SK-N-SH (cell line): ENCODE measurements at regions not wholly inside any gene's neighbourhood (a gene's known extent, or its start where the extent isn't known, plus 50 kb on each side); places are given as distances from the start of the nearest gene placed in this dataset.

Source experiments
- CTCF ChIA-PET: fragments of 300-600, 350-600 bp; formaldehyde crosslinking; extraction: SDS; loops from one replicate; lab custom pipeline; 2021; lab: Yijun Ruan, JAX
- POLR2A ChIA-PET: fragments of 350-600 bp; sonication (Branson Sonifier 250); formaldehyde crosslinking; extraction: SDS; loops from one replicate; lab custom pipeline; 2020; ENCODE audit warnings: antibody characterized with exemption, inconsistent platforms; lab: Yijun Ruan, JAX
- DNase-seq: peaks from one replicate; pipeline ENCODE4 v3.0.0; 2012
- H2AFZ ChIP-seq: fragments of 200-600 bp; sonication (generic); 2 replicates; pipeline ENCODE4 v1.8.1; 2016; ENCODE audit warnings: antibody characterized with exemption, mild to moderate bottlenecking, low read depth
- H3F3A ChIP-seq: fragments of 200-600 bp; sonication (generic); replicated peaks from 2 replicates; pipeline ENCODE3; 2016; ENCODE audit warnings: antibody characterized with exemption, mild to moderate bottlenecking; ENCODE audit not compliant: insufficient read depth
- H3K27ac ChIP-seq, 2 experiments: fragments of 200-500 bp in 1 of 2; fragments of 200-600 bp in 1 of 2; sonication (Bioruptor generic) in 1 of 2; sonication (generic), shearing (Covaris generic) in 1 of 2; 2 replicates each; pipeline versions ENCODE4 v1.5.1 to v1.6.1; 2014 to 2016; ENCODE audit warnings: low read depth in 2 of 2, inconsistent platforms in 1 of 2, low read length in 1 of 2, mild to moderate bottlenecking in 1 of 2, mixed read lengths in 1 of 2
- H3K27me3 ChIP-seq: fragments of 200-600 bp; sonication (generic), shearing (Covaris generic); 2 replicates; pipeline ENCODE4 v1.6.1; 2016; ENCODE audit warnings: mixed run types; ENCODE audit not compliant: insufficient read depth
- H3K36me3 ChIP-seq, 2 experiments: fragments of 200-500 bp in 1 of 2; fragments of 200-600 bp in 1 of 2; sonication (Bioruptor generic) in 1 of 2; sonication (generic) in 1 of 2; replicated peaks in 1 of 2; 2 replicates each; pipeline versions ENCODE3 to v1.5.1; 2014 to 2016; ENCODE audit warnings: low read length in 1 of 2, mild to moderate bottlenecking in 1 of 2; ENCODE audit not compliant: insufficient read depth in 2 of 2, control insufficient read depth in 1 of 2
- H3K4me1 ChIP-seq, 2 experiments: fragments of 200-500 bp in 1 of 2; fragments of 200-600 bp in 1 of 2; sonication (Bioruptor generic) in 1 of 2; sonication (generic), shearing (Covaris generic) in 1 of 2; 2 replicates each; pipeline versions ENCODE4 v1.5.1 to v1.6.1; 2014 to 2016; ENCODE audit warnings: low read depth in 1 of 2, low read length in 1 of 2, mixed run types in 1 of 2; ENCODE audit not compliant: insufficient read depth in 2 of 2, control insufficient read depth in 1 of 2
- H3K4me2 ChIP-seq: fragments of 200-600 bp; sonication (generic), shearing (Covaris generic); 2 replicates; pipeline ENCODE4 v1.6.1; 2017; ENCODE audit warnings: mixed run types
- H3K4me3 ChIP-seq, 2 experiments: fragments of 200-500 bp in 1 of 2; fragments of 200-600 bp in 1 of 2; sonication (Bioruptor generic) in 1 of 2; sonication (generic), shearing (Covaris generic) in 1 of 2; 2 replicates each; pipeline versions ENCODE4 v1.5.1 to v1.8.1; 2014 to 2016; ENCODE audit warnings: low read depth in 2 of 2, inconsistent platforms in 1 of 2, low read length in 1 of 2, mild to moderate bottlenecking in 1 of 2, mixed read lengths in 1 of 2, moderate library complexity in 1 of 2
- H3K79me2 ChIP-seq: fragments of 200-600 bp; sonication (generic); 2 replicates; pipeline ENCODE4 v1.8.1; 2017; ENCODE audit warnings: mild to moderate bottlenecking; ENCODE audit not compliant: insufficient read depth
- H3K9ac ChIP-seq: fragments of 200-600 bp; sonication (generic); 2 replicates; pipeline ENCODE4 v1.6.1; 2017; ENCODE audit warnings: mixed run types
- H3K9me2 ChIP-seq: fragments of 200-600 bp; sonication (generic); 2 replicates; pipeline ENCODE4 v1.6.1; 2017; ENCODE audit warnings: mixed run types
- H3K9me3 ChIP-seq: fragments of 200-600 bp; sonication (generic); 2 replicates; pipeline ENCODE4 v1.6.1; 2017; ENCODE audit warnings: mixed run types, mild to moderate bottlenecking, moderate library complexity
- H4K20me1 ChIP-seq: fragments of 200-600 bp; sonication (generic); 2 replicates; pipeline ENCODE4 v1.6.1; 2017; ENCODE audit warnings: mild to moderate bottlenecking, mixed run types; ENCODE audit not compliant: insufficient read depth
- CHD2 ChIP-seq: fragments of 150-350 bp; IDR thresholded peaks from 2 replicates; pipeline ENCODE4 v1.6.1; 2018; ENCODE audit warnings: low read length; ENCODE audit not compliant: partially characterized antibody
- ELF1 ChIP-seq: IDR thresholded peaks from 2 replicates; pipeline ENCODE4 v1.4.0; 2012
- EP300 ChIP-seq, 2 experiments: IDR thresholded peaks; 2 replicates each; pipeline versions ENCODE4 v1.4.0 to v1.6.1; 2012; ENCODE audit warnings: borderline replicate concordance in 1 of 2, low read depth in 1 of 2, low read length in 1 of 2
- FOSL2 ChIP-seq: IDR thresholded peaks from 2 replicates; pipeline ENCODE4 v1.4.0; 2012; ENCODE audit warnings: low read depth, mild to moderate bottlenecking, moderate library complexity, borderline replicate concordance
- FOXJ3 ChIP-seq: sonication (generic); formaldehyde crosslinking; IDR thresholded peaks from 2 replicates; pipeline ENCODE4 v1.5.1; 2020; ENCODE audit warnings: mild to moderate bottlenecking, missing genetic modification reagents
- IRF3 ChIP-seq: fragments of 150-350 bp; IDR thresholded peaks from 2 replicates; pipeline ENCODE4 v1.6.1; 2016; ENCODE audit warnings: mild to moderate bottlenecking, low read depth, low read length
- MEF2A ChIP-seq: IDR thresholded peaks from 2 replicates; pipeline ENCODE4 v1.4.0; 2012; ENCODE audit warnings: low read depth, borderline replicate concordance
- MXI1 ChIP-seq: IDR thresholded peaks from 2 replicates; pipeline ENCODE4 v1.6.1; 2012; ENCODE audit warnings: mild to moderate bottlenecking, low read depth, low read length, improper control_type of control experiment
- PBX3 ChIP-seq: IDR thresholded peaks from 2 replicates; pipeline ENCODE4; 2012
- POLR2AphosphoS5 ChIP-seq: IDR thresholded peaks from 2 replicates; pipeline ENCODE4 v1.6.1; 2012; ENCODE audit warnings: low read depth, low read length
- RAD21 ChIP-seq: IDR thresholded peaks from 2 replicates; pipeline ENCODE4 v1.6.1; 2012; ENCODE audit warnings: mild to moderate bottlenecking, low read length
- SMC3 ChIP-seq: IDR thresholded peaks from 2 replicates; pipeline ENCODE4 v1.6.1; 2012; ENCODE audit warnings: low read depth, low read length, improper control_type of control experiment
- TCF12 ChIP-seq: IDR thresholded peaks from 2 replicates; pipeline ENCODE4 v1.4.0; 2012
- USF2 ChIP-seq: fragments of 150-350 bp; IDR thresholded peaks from 2 replicates; pipeline ENCODE4 v1.6.1; 2017; ENCODE audit warnings: antibody characterized with exemption, low read length, low read depth, borderline replicate concordance
- WGBS: methylation state at CpG from one replicate; pipeline ENCODE4 v1.1.6; 2017; ENCODE audit warnings: low lambda C conversion rate; 5-methylcytosine and 5-hydroxymethylcytosine counted together
- TF ChIP-seq, protein P1 (sequence below): IDR thresholded peaks from 2 replicates; pipeline ENCODE4 v1.6.1; 2012; ENCODE audit warnings: mild to moderate bottlenecking, low read depth, low read length, moderate library complexity
- TF ChIP-seq, protein P2 (sequence below): IDR thresholded peaks from 2 replicates; pipeline ENCODE4 v1.4.0; 2012; ENCODE audit warnings: low read depth
- TF ChIP-seq, protein P3 (sequence below): IDR thresholded peaks from 2 replicates; pipeline ENCODE4 v1.4.0; 2012; ENCODE audit warnings: low read depth, borderline replicate concordance

DNA sequence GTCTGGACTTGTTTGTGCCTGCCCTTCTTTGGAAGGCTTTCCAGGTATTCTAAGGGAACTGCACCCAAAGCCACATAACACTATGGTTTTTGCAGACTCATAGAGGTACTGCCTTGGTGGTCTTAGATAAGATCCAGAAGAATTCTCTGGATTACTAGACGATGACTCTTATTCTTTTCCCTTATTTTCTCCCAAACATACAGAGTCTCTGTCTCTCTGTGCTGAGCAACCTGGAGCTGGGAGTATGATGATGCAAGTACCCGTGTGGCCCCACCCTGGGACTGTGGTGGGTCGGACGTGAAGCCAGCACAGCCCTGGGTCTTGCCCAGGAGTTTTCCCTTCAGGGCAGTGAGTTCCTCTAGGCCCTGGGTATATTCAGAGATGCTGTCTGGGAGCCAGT lies 1342.4 kb upstream of the TENM3 start:
- no peaks in the 10 kb centered on the region for H3F3A ChIP-seq
- H3K36me3 ChIP-seq = no peaks in the 10 kb centered on the region
- H3K9me2 ChIP-seq = no peaks in the 10 kb centered on the region
- TF ChIP-seq, protein P1, sequence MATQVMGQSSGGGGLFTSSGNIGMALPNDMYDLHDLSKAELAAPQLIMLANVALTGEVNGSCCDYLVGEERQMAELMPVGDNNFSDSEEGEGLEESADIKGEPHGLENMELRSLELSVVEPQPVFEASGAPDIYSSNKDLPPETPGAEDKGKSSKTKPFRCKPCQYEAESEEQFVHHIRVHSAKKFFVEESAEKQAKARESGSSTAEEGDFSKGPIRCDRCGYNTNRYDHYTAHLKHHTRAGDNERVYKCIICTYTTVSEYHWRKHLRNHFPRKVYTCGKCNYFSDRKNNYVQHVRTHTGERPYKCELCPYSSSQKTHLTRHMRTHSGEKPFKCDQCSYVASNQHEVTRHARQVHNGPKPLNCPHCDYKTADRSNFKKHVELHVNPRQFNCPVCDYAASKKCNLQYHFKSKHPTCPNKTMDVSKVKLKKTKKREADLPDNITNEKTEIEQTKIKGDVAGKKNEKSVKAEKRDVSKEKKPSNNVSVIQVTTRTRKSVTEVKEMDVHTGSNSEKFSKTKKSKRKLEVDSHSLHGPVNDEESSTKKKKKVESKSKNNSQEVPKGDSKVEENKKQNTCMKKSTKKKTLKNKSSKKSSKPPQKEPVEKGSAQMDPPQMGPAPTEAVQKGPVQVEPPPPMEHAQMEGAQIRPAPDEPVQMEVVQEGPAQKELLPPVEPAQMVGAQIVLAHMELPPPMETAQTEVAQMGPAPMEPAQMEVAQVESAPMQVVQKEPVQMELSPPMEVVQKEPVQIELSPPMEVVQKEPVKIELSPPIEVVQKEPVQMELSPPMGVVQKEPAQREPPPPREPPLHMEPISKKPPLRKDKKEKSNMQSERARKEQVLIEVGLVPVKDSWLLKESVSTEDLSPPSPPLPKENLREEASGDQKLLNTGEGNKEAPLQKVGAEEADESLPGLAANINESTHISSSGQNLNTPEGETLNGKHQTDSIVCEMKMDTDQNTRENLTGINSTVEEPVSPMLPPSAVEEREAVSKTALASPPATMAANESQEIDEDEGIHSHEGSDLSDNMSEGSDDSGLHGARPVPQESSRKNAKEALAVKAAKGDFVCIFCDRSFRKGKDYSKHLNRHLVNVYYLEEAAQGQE = no peak
- TF ChIP-seq MEF2A (no peak), FOSL2 (no peak), USF2 (no peak), RAD21 (no peak), EP300 (IDR thresholded peaks at IDR 0.05; ENCODE audit: borderline replicate concordance in 1 of 2, low read depth in 1 of 2, low read length in 1 of 2) (no peak), FOXJ3 (CRISPR knock-in tag) (no peak), ELF1 (no peak), TCF12 (no peak), PBX3 (no peak), SMC3 (no peak), IRF3 (no peak), MXI1 (no peak), POLR2AphosphoS5 (no peak), CHD2 (no peak)
- TF ChIP-seq, protein P2, sequence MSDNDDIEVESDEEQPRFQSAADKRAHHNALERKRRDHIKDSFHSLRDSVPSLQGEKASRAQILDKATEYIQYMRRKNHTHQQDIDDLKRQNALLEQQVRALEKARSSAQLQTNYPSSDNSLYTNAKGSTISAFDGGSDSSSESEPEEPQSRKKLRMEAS = no peak
- TF ChIP-seq, protein P3, sequence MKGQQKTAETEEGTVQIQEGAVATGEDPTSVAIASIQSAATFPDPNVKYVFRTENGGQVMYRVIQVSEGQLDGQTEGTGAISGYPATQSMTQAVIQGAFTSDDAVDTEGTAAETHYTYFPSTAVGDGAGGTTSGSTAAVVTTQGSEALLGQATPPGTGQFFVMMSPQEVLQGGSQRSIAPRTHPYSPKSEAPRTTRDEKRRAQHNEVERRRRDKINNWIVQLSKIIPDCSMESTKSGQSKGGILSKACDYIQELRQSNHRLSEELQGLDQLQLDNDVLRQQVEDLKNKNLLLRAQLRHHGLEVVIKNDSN = no peak
- no peaks in the 10 kb centered on the region for H3K79me2 ChIP-seq
- H3K27ac ChIP-seq = no peak overlapping the region
- CTCF ChIA-PET = no interaction called here
- no peaks in the 10 kb centered on the region for H3K9me3 ChIP-seq
- H3K4me2 ChIP-seq = no peak overlapping the region
- no peak overlapping the region for H3K9ac ChIP-seq
- POLR2A ChIA-PET = interaction anchor here (0.7 kb wide), 1 partner anchor 30 kb away, joined by 3 read pairs; no protein-coding TSS in a partner anchor
- no peak for DNase-seq
- WGBS = 20% methylated on average over 3 of the region's 4 CpGs
- H4K20me1 ChIP-seq = no peaks in the 10 kb centered on the region
- no peaks in the 10 kb centered on the region for H3K27me3 ChIP-seq
- H3K4me3 ChIP-seq = no peak overlapping the region
- no peaks in the 10 kb centered on the region for H3K4me1 ChIP-seq
- no peak overlapping the region for H2AFZ ChIP-seq
